ENCODE measurements at regions not wholly inside any gene's neighbourhood (a gene's known extent, or its start where the extent isn't known, plus 50 kb on each side); places are given as distances from the start of the nearest gene placed in this dataset.

DNA sequence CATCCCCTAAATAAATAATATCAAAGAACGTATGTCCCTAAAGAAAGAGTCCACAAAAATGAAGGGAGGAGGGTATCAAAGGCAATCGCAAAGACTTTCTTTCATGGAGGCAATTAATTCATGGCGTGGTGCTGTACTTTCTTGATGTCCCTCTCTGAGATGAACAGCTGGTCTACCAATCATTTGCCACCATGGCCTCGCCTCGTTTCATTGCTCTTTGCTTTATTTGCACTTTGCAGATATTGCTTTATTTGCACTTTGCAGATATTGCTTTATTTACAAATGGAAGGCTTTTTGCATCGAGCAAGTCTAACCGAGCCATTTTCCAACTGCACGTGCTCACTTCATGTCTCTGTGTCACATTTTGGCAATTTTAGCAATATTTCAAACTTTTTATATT, 104.0 kb upstream of the PTCH1 start:
- no peak overlapping the region for H3K4me3 ChIP-seq (ENCODE audit: low read depth, low read length)
- no peaks in the 10 kb centered on the region for H3K4me1 ChIP-seq (ENCODE audit: control insufficient read depth, insufficient read depth, low read length)
- no peak for TF ChIP-seq SP2 (tag by site-specific recombination; IDR thresholded peaks at IDR 0.05)
- no peak for TF ChIP-seq ZNF544 (tag by site-specific recombination; IDR thresholded peaks at IDR 0.05)
- TF ChIP-seq YY2 (tag by site-specific recombination; IDR thresholded peaks at IDR 0.05): no peak
- TF ChIP-seq ZNF664 (tag by site-specific recombination; IDR thresholded peaks at IDR 0.05): no peak
- TF ChIP-seq ZNF26 (tag by site-specific recombination; IDR thresholded peaks at IDR 0.05): no peak
- no peak for TF ChIP-seq ZBTB44 (tag by site-specific recombination; IDR thresholded peaks at IDR 0.05)
- TF ChIP-seq ZNF174 (tag by site-specific recombination; IDR thresholded peaks at IDR 0.05): no peak
- no peak for TF ChIP-seq SETDB1 (IDR thresholded peaks at IDR 0.05; ENCODE audit: insufficient read length, low read length)
- no peak for TF ChIP-seq ZNF350 (tag by site-specific recombination; IDR thresholded peaks at IDR 0.05)
- TF ChIP-seq, protein P1, sequence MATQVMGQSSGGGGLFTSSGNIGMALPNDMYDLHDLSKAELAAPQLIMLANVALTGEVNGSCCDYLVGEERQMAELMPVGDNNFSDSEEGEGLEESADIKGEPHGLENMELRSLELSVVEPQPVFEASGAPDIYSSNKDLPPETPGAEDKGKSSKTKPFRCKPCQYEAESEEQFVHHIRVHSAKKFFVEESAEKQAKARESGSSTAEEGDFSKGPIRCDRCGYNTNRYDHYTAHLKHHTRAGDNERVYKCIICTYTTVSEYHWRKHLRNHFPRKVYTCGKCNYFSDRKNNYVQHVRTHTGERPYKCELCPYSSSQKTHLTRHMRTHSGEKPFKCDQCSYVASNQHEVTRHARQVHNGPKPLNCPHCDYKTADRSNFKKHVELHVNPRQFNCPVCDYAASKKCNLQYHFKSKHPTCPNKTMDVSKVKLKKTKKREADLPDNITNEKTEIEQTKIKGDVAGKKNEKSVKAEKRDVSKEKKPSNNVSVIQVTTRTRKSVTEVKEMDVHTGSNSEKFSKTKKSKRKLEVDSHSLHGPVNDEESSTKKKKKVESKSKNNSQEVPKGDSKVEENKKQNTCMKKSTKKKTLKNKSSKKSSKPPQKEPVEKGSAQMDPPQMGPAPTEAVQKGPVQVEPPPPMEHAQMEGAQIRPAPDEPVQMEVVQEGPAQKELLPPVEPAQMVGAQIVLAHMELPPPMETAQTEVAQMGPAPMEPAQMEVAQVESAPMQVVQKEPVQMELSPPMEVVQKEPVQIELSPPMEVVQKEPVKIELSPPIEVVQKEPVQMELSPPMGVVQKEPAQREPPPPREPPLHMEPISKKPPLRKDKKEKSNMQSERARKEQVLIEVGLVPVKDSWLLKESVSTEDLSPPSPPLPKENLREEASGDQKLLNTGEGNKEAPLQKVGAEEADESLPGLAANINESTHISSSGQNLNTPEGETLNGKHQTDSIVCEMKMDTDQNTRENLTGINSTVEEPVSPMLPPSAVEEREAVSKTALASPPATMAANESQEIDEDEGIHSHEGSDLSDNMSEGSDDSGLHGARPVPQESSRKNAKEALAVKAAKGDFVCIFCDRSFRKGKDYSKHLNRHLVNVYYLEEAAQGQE (tag by site-specific recombination; IDR thresholded peaks at IDR 0.05): no peak
- TF ChIP-seq, protein P2, sequence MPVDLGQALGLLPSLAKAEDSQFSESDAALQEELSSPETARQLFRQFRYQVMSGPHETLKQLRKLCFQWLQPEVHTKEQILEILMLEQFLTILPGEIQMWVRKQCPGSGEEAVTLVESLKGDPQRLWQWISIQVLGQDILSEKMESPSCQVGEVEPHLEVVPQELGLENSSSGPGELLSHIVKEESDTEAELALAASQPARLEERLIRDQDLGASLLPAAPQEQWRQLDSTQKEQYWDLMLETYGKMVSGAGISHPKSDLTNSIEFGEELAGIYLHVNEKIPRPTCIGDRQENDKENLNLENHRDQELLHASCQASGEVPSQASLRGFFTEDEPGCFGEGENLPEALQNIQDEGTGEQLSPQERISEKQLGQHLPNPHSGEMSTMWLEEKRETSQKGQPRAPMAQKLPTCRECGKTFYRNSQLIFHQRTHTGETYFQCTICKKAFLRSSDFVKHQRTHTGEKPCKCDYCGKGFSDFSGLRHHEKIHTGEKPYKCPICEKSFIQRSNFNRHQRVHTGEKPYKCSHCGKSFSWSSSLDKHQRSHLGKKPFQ (tag by site-specific recombination; IDR thresholded peaks at IDR 0.05): no peak
- TF ChIP-seq ZNF529 (tag by site-specific recombination; IDR thresholded peaks at IDR 0.05; ENCODE audit: insufficient replicate concordance): no peak
- no peak for TF ChIP-seq HOXD13 (CRISPR knock-in tag; IDR thresholded peaks at IDR 0.05; ENCODE audit: borderline replicate concordance)
- no peak for TF ChIP-seq ZNF707 (tag by site-specific recombination; IDR thresholded peaks at IDR 0.05)
- no peak for TF ChIP-seq ZNF514 (tag by site-specific recombination; IDR thresholded peaks at IDR 0.05)
- TF ChIP-seq ZNF549 (tag by site-specific recombination; IDR thresholded peaks at IDR 0.05): no peak
- no peak for TF ChIP-seq SALL2 (tag by site-specific recombination; IDR thresholded peaks at IDR 0.05; ENCODE audit: borderline replicate concordance)
- no peak for TF ChIP-seq ZNF555 (tag by site-specific recombination; conservative IDR thresholded peaks at IDR 0.05)
- no peak for TF ChIP-seq SP3 (tag by site-specific recombination; IDR thresholded peaks at IDR 0.05)
- TF ChIP-seq, protein P3, sequence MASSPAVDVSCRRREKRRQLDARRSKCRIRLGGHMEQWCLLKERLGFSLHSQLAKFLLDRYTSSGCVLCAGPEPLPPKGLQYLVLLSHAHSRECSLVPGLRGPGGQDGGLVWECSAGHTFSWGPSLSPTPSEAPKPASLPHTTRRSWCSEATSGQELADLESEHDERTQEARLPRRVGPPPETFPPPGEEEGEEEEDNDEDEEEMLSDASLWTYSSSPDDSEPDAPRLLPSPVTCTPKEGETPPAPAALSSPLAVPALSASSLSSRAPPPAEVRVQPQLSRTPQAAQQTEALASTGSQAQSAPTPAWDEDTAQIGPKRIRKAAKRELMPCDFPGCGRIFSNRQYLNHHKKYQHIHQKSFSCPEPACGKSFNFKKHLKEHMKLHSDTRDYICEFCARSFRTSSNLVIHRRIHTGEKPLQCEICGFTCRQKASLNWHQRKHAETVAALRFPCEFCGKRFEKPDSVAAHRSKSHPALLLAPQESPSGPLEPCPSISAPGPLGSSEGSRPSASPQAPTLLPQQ (tag by site-specific recombination; IDR thresholded peaks at IDR 0.05): no peak
- no peak overlapping the region for H3K27ac ChIP-seq (ENCODE audit: extremely low read depth, low read depth, low read length)
- POLR2A ChIA-PET: no interaction called here
- CTCF ChIA-PET: no interaction called here
- no peaks in the 10 kb centered on the region for H3K36me3 ChIP-seq (ENCODE audit: control insufficient read depth in 2 of 2, insufficient read depth in 1 of 2, low read length in 2 of 2)
- no peaks in the 10 kb centered on the region for H3K9me3 ChIP-seq (ENCODE audit: control insufficient read depth, insufficient read depth, low read depth, low read length)
